H9 (cell line): ENCODE measurements at regions not wholly inside any gene's neighbourhood (a gene's known extent, or its start where the extent isn't known, plus 50 kb on each side); places are given as distances from the start of the nearest gene placed in this dataset.
"Not testable (repeated sequence)": the region's sequence is repeated elsewhere in the genome, so short reads cannot be mapped to it uniquely, and the experiment has no call there.

ENCODE experiments used
- DNase-seq: peaks from one replicate; pipeline ENCODE4 v3.0.0-alpha.2; 2017
- H2AFZ ChIP-seq: one replicate; pipeline ENCODE4 v1.6.1; 2013; ENCODE audit warnings: mild to moderate bottlenecking, low read length, control low read depth, moderate library complexity
- H2AK5ac ChIP-seq: 2 replicates; pipeline ENCODE4 v1.6.1; 2013; ENCODE audit warnings: low read length, control low read depth, mixed read lengths; ENCODE audit not compliant: insufficient read length
- H2BK120ac ChIP-seq: one replicate; pipeline ENCODE4 v1.6.1; 2013; ENCODE audit warnings: low read depth, mild to moderate bottlenecking, low read length, control low read depth, inconsistent platforms; ENCODE audit not compliant: poor library complexity, severe bottlenecking
- H2BK12ac ChIP-seq: 2 replicates; pipeline ENCODE4 v1.6.1; 2013; ENCODE audit warnings: low read length, control low read depth, mixed read lengths, low read depth; ENCODE audit not compliant: insufficient read length
- H2BK15ac ChIP-seq: 2 replicates; pipeline ENCODE4 v1.6.1; 2013; ENCODE audit warnings: low read depth, low read length, control low read depth
- H2BK20ac ChIP-seq: one replicate; pipeline ENCODE4 v1.6.1; 2013; ENCODE audit warnings: low read depth, mild to moderate bottlenecking, low read length, control low read depth, inconsistent platforms; ENCODE audit not compliant: poor library complexity, severe bottlenecking
- H2BK5ac ChIP-seq: 2 replicates; pipeline ENCODE4 v1.6.1; 2013; ENCODE audit warnings: low read length, control low read depth, mixed read lengths; ENCODE audit not compliant: insufficient read length
- H3K14ac ChIP-seq: 2 replicates; pipeline ENCODE4 v1.6.1; 2013; ENCODE audit warnings: low read length, control low read depth; ENCODE audit not compliant: insufficient read depth
- H3K18ac ChIP-seq: 2 replicates; pipeline ENCODE4 v1.6.1; 2013; ENCODE audit warnings: low read depth, mild to moderate bottlenecking, mixed read lengths, low read length, control low read depth; ENCODE audit not compliant: insufficient read length
- H3K23ac ChIP-seq: 2 replicates; pipeline ENCODE4 v1.6.1; 2013; ENCODE audit warnings: low read length, control low read depth, mixed read lengths, low read depth; ENCODE audit not compliant: insufficient read length
- H3K23me2 ChIP-seq: 2 replicates; pipeline ENCODE4 v1.6.1; 2013; ENCODE audit warnings: low read depth, mild to moderate bottlenecking, mixed read lengths, low read length, control low read depth; ENCODE audit not compliant: insufficient read length, poor library complexity, severe bottlenecking
- H3K27ac ChIP-seq: 2 replicates; pipeline ENCODE4 v1.5.1; 2013; ENCODE audit warnings: low read length, control low read depth, mixed read lengths, low read depth; ENCODE audit not compliant: insufficient read length
- H3K27me3 ChIP-seq: 2 replicates; pipeline ENCODE4 v1.6.1; 2013; ENCODE audit warnings: low read length, control low read depth, inconsistent platforms; ENCODE audit not compliant: insufficient read depth
- H3K4ac ChIP-seq: 2 replicates; pipeline ENCODE4 v1.6.1; 2013; ENCODE audit warnings: low read depth, mild to moderate bottlenecking, control low read depth, inconsistent platforms, low read length, moderate library complexity
- H3K4me1 ChIP-seq: 2 replicates; pipeline ENCODE4 v1.6.1; 2013; ENCODE audit warnings: low read length, control low read depth, inconsistent platforms; ENCODE audit not compliant: insufficient read depth
- H3K4me2 ChIP-seq: 2 replicates; pipeline ENCODE4 v1.6.1; 2013; ENCODE audit warnings: low read length, control low read depth, mixed read lengths; ENCODE audit not compliant: insufficient read length, insufficient read depth
- H3K56ac ChIP-seq: 2 replicates; pipeline ENCODE4 v1.6.1; 2013; ENCODE audit warnings: low read depth, mild to moderate bottlenecking, mixed read lengths, low read length, control low read depth; ENCODE audit not compliant: insufficient read length
- H3K79me1 ChIP-seq: 2 replicates; pipeline ENCODE4 v1.6.1; 2013; ENCODE audit warnings: low read depth, mild to moderate bottlenecking, moderate library complexity, low read length, control low read depth, inconsistent platforms; ENCODE audit not compliant: insufficient read depth, poor library complexity, severe bottlenecking
- H3K79me2 ChIP-seq: 2 replicates; pipeline ENCODE4 v1.6.1; 2013; ENCODE audit warnings: low read length, control low read depth, inconsistent platforms; ENCODE audit not compliant: insufficient read depth
- H3K9ac ChIP-seq: 2 replicates; pipeline ENCODE4 v1.6.1; 2013; ENCODE audit warnings: low read length, control low read depth, mixed read lengths; ENCODE audit not compliant: insufficient read length; ENCODE audit errors: extremely low read depth
- H3K9me3 ChIP-seq: one replicate; pipeline ENCODE4 v1.6.1; 2013; ENCODE audit warnings: low read depth, low read length, inconsistent platforms; ENCODE audit not compliant: control insufficient read depth
- H3T11ph ChIP-seq: one replicate; pipeline ENCODE4 v1.6.1; 2013; ENCODE audit warnings: mild to moderate bottlenecking, low read length, control low read depth, inconsistent platforms
- H4K20me1 ChIP-seq: one replicate; pipeline ENCODE4 v1.6.1; 2013; ENCODE audit not compliant: control insufficient read depth, insufficient read length, insufficient read depth
- H4K5ac ChIP-seq: 2 replicates; pipeline ENCODE4 v1.6.1; 2013; ENCODE audit warnings: low read depth, mild to moderate bottlenecking, mixed read lengths, low read length, control low read depth; ENCODE audit not compliant: insufficient read length
- H4K8ac ChIP-seq: replicated peaks from 2 replicates; pipeline ENCODE4 v1.6.1; 2013; ENCODE audit warnings: low read length, control low read depth, mixed read lengths, low read depth; ENCODE audit not compliant: insufficient read length
- H4K91ac ChIP-seq: 2 replicates; pipeline ENCODE4 v1.6.1; 2013; ENCODE audit warnings: low read depth, mild to moderate bottlenecking, moderate library complexity, mixed read lengths, low read length, control low read depth; ENCODE audit not compliant: insufficient read length
- H3K27ac Mint-ChIP-seq, 3 experiments: 2 replicates in 2 of 3; 3 replicates in 1 of 3; pipeline ENCODE4 v1.8.0; 2020 to 2021; ENCODE audit warnings: mixed read lengths in 3 of 3, mild to moderate bottlenecking in 1 of 3, moderate library complexity in 1 of 3
- H3K27me3 Mint-ChIP-seq: 2 replicates; pipeline ENCODE4 v1.8.0; 2021; ENCODE audit warnings: low read depth, mild to moderate bottlenecking, moderate library complexity, mixed read lengths
- H3K36me3 Mint-ChIP-seq, 3 experiments: 2 replicates in 2 of 3; 3 replicates in 1 of 3; pipeline ENCODE4 v1.8.0; 2020 to 2021; ENCODE audit warnings: low read depth in 3 of 3, mixed read lengths in 3 of 3; ENCODE audit not compliant: insufficient read depth in 1 of 3
- H3K4me1 Mint-ChIP-seq, 2 experiments: 2 replicates each; pipeline ENCODE4 v1.8.0; 2020; ENCODE audit warnings: mixed read lengths in 2 of 2
- H3K4me3 Mint-ChIP-seq, 2 experiments: 2 replicates in 1 of 2; 3 replicates in 1 of 2; pipeline ENCODE4 v1.8.0; 2020 to 2021; ENCODE audit warnings: mild to moderate bottlenecking in 2 of 2, mixed read lengths in 2 of 2, moderate library complexity in 1 of 2
- H3K9me3 Mint-ChIP-seq, 2 experiments: 2 replicates in 1 of 2; 3 replicates in 1 of 2; pipeline ENCODE4 v1.8.0; 2020; ENCODE audit warnings: mild to moderate bottlenecking in 2 of 2, mixed read lengths in 2 of 2, moderate library complexity in 1 of 2
- CTCF ChIP-seq: fragments of 200-600 bp; sonication (generic); conservative IDR thresholded peaks from 3 replicates; pipeline ENCODE4 v1.8.0; 2021; ENCODE audit warnings: antibody characterized with exemption, mild to moderate bottlenecking
- WGBS: extraction: QIAGEN DNeasy Blood & Tissue Kit; methylation state at CpG from one replicate; pipeline ENCODE4 v1.1.7; 2013; ENCODE audit warnings: missing lambda C conversion rate, low lambda C conversion rate, mixed read lengths; ENCODE audit not compliant: insufficient read length; ENCODE audit errors: extremely low coverage; 5-methylcytosine and 5-hydroxymethylcytosine counted together

GRCh38 chr4:26017531-26017930, 103.5 kb downstream of the SMIM20 start:
- H2AFZ ChIP-seq = no peak overlapping the region
- WGBS = no CpG with 5 or more reads among the region's 4 CpGs
- no peak overlapping the region for H2BK15ac ChIP-seq
- H4K20me1 ChIP-seq = no peaks in the 10 kb centered on the region
- no peak overlapping the region for H3K23ac ChIP-seq
- H3K4me3 Mint-ChIP-seq = no peak overlapping the region
- no peak overlapping the region for H3K4ac ChIP-seq
- peaks cover 16 to 18% of the 10 kb centered on the region in 2 experiments for H3K4me1 Mint-ChIP-seq
- H3K4me1 ChIP-seq = peaks cover 5% of the 10 kb centered on the region; the same call in 1 of the 2 replicates
- H3K23me2 ChIP-seq = no peaks in the 10 kb centered on the region
- H4K8ac ChIP-seq = no peak overlapping the region
- no peak for DNase-seq
- no peak overlapping the region for H3T11ph ChIP-seq
- H3K56ac ChIP-seq = no peak overlapping the region
- peaks cover 0 to 2% of the 10 kb centered on the region in 2 experiments; a peak in 2 of 5 replicates for H3K9me3 Mint-ChIP-seq
- no peak overlapping the region for H3K27ac Mint-ChIP-seq
- TF ChIP-seq CTCF = no peak
- H4K5ac ChIP-seq = no peak overlapping the region
- no peaks in the 10 kb centered on the region for H3K27me3 ChIP-seq
- no peak overlapping the region for H2BK120ac ChIP-seq
- H3K9ac ChIP-seq = no peak overlapping the region
- H3K14ac ChIP-seq = no peak overlapping the region
- no peak overlapping the region for H3K4me2 ChIP-seq
- H3K36me3 Mint-ChIP-seq = no peaks in the 10 kb centered on the region
- H2BK12ac ChIP-seq = no peak overlapping the region
- H2AK5ac ChIP-seq = no peak overlapping the region
- H4K91ac ChIP-seq = no peak overlapping the region
- H3K27ac ChIP-seq = no peak overlapping the region
- no peak overlapping the region for H2BK20ac ChIP-seq
- no peaks in the 10 kb centered on the region for H3K9me3 ChIP-seq
- peaks cover 6% of the 10 kb centered on the region for H3K27me3 Mint-ChIP-seq
- H2BK5ac ChIP-seq = no peak overlapping the region
- no peak overlapping the region for H3K18ac ChIP-seq
- no peaks in the 10 kb centered on the region for H3K79me1 ChIP-seq
- H3K79me2 ChIP-seq = no peaks in the 10 kb centered on the region

- WGBS = no CpG with 5 or more reads among the region's 6 CpGs
These were observed 104.1 kb downstream of the SMIM20 start for GRCh38 chr4:26017961-26018700.

More at GRCh38 chr4:26017961-26018700, 104.1 kb downstream of the SMIM20 start:
- not testable (repeated sequence) for H3K4ac ChIP-seq, H3T11ph ChIP-seq, H3K79me1 ChIP-seq, H2BK20ac ChIP-seq, H3K14ac ChIP-seq, H3K79me2 ChIP-seq, H3K9ac ChIP-seq, H3K4me3 Mint-ChIP-seq, H4K8ac ChIP-seq, H4K20me1 ChIP-seq, H4K91ac ChIP-seq, H3K23me2 ChIP-seq, H3K23ac ChIP-seq, H3K27ac ChIP-seq, H3K18ac ChIP-seq, H3K56ac ChIP-seq, H3K4me2 ChIP-seq, H3K36me3 Mint-ChIP-seq, H3K9me3 ChIP-seq, H2BK12ac ChIP-seq, H3K27ac Mint-ChIP-seq, H4K5ac ChIP-seq, H3K27me3 ChIP-seq, H2AK5ac ChIP-seq, DNase-seq, H3K4me1 ChIP-seq, H3K27me3 Mint-ChIP-seq, H2BK5ac ChIP-seq, H2BK120ac ChIP-seq, H3K9me3 Mint-ChIP-seq, H2AFZ ChIP-seq, H2BK15ac ChIP-seq
- H3K4me1 Mint-ChIP-seq = peaks cover 16 to 21% of the 10 kb centered on the region in 2 experiments
